ENCODE measurements at regions not wholly inside any gene's neighbourhood (a gene's known extent, or its start where the extent isn't known, plus 50 kb on each side); places are given as distances from the start of the nearest gene placed in this dataset.

- TF ChIP-seq CTCF (IDR thresholded peaks at IDR 0.05; ENCODE audit: insufficient read depth, low read depth, low read length): no peak
- no peak for TF ChIP-seq EZH2 (IDR thresholded peaks at IDR 0.05; ENCODE audit: insufficient read depth, low read length)
Measured at GRCh38 chr21:22343303-22343702, 1345.1 kb downstream of the NCAM2 start.

Measured in astrocyte (in vitro differentiated cells and primary cell).